VCaP (cell line): ENCODE measurements at regions not wholly inside any gene's neighbourhood (a gene's known extent, or its start where the extent isn't known, plus 50 kb on each side); places are given as distances from the start of the nearest gene placed in this dataset.
"Not testable (repeated sequence)": the region's sequence is repeated elsewhere in the genome, so short reads cannot be mapped to it uniquely, and the experiment has no call there.

Experiments
- H3K27ac ChIP-seq: fragments of 450-650 bp; 2 replicates; pipeline ENCODE4 v1.5.1; 2017
- TF ChIP-seq, protein P1 (sequence below): fragments of 450-650 bp; conservative IDR thresholded peaks from 2 replicates; pipeline ENCODE4 v1.5.1; 2017; ENCODE audit warnings: mild to moderate bottlenecking, moderate library complexity

GRCh38 chr16:9348912-9349311 lies 257.5 kb downstream of the HAPSTR1 start:
- TF ChIP-seq, protein P1, sequence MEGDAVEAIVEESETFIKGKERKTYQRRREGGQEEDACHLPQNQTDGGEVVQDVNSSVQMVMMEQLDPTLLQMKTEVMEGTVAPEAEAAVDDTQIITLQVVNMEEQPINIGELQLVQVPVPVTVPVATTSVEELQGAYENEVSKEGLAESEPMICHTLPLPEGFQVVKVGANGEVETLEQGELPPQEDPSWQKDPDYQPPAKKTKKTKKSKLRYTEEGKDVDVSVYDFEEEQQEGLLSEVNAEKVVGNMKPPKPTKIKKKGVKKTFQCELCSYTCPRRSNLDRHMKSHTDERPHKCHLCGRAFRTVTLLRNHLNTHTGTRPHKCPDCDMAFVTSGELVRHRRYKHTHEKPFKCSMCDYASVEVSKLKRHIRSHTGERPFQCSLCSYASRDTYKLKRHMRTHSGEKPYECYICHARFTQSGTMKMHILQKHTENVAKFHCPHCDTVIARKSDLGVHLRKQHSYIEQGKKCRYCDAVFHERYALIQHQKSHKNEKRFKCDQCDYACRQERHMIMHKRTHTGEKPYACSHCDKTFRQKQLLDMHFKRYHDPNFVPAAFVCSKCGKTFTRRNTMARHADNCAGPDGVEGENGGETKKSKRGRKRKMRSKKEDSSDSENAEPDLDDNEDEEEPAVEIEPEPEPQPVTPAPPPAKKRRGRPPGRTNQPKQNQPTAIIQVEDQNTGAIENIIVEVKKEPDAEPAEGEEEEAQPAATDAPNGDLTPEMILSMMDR = no peak
- H3K27ac ChIP-seq = no peak overlapping the region

DNA sequence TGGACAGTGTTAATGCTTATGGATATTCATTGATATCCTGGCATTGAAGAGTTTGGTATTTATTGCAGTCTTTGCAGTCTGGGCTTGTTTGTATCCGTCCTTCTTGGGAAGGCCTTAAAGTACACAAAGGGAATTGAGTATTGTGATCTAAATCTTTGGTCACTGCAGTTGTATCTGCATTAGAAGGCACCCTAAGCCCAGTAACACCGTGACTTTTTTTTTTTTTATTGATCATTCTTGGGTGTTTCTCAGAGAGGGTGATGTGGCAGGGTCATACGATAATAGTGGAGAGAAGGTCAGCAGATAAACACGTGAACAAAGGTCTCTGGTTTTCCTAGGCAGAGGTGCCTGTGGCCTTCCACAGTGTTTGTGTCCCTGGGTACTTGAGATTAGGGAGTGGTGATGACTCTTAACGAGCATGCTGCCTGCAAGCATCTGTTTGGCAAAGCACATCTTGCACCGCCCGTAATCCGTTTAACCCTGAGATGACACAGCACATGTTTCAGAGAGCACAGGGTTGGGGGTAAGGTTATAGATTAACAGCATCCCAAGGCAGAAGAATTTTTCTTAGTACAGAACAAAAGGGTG lies 258.0 kb downstream of the HAPSTR1 start:
- not testable (repeated sequence) for H3K27ac ChIP-seq

DNA sequence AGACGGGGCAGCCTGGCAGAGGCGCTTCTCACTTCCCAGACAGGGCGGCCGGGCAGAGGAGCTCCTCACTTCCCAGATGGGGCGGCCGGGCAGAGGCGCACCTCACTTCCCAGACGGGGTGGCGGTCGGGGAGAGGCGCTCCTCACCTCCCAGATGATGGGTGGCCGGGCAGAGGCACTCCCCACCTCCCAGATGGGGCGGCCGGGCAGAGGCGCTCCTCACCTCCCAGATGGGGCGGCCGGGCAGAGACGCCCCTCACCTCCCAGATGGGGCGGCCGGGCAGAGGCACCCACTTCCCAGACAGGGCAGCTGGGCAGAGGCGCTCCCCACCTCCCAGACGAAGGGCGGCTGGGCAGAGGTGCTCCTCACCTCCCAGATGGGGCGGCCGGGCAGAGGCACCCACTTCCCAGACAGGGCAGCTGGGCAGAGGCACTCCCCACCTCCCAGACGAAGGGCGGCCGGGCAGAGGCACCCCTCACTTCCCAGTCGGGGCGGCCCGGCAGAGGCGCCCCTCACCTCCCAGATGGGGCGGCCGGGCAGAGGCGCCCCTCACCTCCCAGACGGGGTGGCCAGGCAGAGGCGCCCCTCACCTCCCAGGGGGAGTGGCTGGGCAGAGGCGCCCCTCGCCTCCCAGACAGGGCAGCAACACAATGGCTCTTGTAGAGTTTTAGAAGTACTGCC lies 258.8 kb downstream of the HAPSTR1 start:
- H3K27ac ChIP-seq = not testable (repeated sequence)

DNA sequence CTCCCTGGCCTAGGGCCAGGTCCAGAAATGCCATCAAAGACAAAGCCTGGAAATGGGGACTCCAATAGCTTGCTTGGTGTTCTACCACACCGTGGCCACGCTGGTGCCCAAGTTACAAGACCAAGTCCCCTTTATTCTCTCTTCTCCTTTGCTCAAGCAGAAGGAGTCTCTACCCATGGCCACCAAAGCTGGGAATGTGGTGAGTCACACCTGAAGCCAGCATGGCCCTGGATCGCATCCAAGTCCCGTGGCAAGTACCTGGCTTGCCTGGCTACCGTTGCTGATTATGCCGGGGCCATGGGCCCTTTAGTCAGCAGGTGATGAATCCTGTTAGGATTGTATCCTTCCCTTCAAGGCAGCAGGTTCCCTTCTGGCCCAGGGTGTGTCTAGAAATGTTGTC lies 260.0 kb downstream of the HAPSTR1 start:
- H3K27ac ChIP-seq = no peak overlapping the region
- TF ChIP-seq, protein P1 = no peak

- TF ChIP-seq, protein P1 = no peak
- no peak overlapping the region for H3K27ac ChIP-seq
Observed at GRCh38 chr16:9351841-9352434, 260.5 kb downstream of the HAPSTR1 start.

DNA sequence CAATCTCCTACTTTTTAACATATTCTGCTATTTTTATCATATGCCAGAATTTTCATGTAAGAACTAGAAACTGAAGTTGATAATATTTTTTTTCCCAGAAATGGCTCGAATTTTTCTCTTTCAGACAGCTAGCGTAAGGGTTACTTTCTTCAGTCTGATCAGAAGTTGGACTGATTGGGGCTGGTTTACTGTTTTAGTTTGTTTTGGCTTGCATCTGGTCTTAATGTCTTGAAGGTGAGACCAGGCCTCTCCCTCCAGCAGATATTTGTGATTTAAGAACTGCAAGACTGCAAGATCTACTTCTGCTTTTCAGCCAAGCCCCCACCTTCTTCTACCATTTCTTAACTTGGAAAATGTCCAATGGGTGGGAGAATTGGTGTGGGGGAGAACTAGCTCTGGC lies 266.4 kb downstream of the HAPSTR1 start:
- TF ChIP-seq, protein P1 = no peak
- H3K27ac ChIP-seq = no peak overlapping the region

- TF ChIP-seq, protein P1 = no peak
- no peak overlapping the region for H3K27ac ChIP-seq
Observed at GRCh38 chr16:9360075-9360474, 268.6 kb downstream of the HAPSTR1 start.

DNA sequence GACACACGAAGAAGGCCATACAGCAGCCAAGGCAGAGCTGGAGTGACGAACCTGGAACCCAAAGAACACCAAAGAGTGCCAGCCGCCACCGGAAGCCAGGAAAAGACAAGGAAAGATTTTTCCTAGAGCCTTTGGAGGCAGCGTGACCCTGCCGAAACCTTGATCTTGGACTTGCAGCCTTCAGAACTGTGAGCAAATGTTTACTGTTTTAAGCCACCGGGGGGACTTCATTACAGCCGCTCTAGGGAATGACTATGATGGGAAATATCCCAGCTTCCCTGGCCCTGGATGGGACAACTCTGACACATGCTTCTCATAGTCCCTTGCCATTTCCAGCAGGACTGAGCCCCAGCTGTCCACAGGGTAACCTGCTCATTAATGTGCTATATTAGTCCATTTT lies 270.6 kb downstream of the HAPSTR1 start:
- TF ChIP-seq, protein P1 = no peak
- no peak overlapping the region for H3K27ac ChIP-seq
